ENCODE measurements at regions not wholly inside any gene's neighbourhood (a gene's known extent, or its start where the extent isn't known, plus 50 kb on each side); places are given as distances from the start of the nearest gene placed in this dataset.

- Mint-ChIP-seq H3K4me3 (no peak overlapping the region), H3K27me3 (ENCODE audit: low read depth) (no peaks in the 10 kb centered on the region), H3K27ac (no peak overlapping the region), H3K4me1 (peaks cover 13 to 27% of the 10 kb centered on the region in 2 experiments), H3K9me3 (no peaks in the 10 kb centered on the region), H3K36me3 (ENCODE audit: insufficient read depth in 1 of 3, low read depth in 3 of 3) (no peaks in the 10 kb centered on the region)
- H2BK15ac ChIP-seq (ENCODE audit: low read depth, low read length): no peak overlapping the region
- H3K27me3 ChIP-seq (ENCODE audit: insufficient read depth, low read length): no peaks in the 10 kb centered on the region
- no peak overlapping the region for H3K9ac ChIP-seq (ENCODE audit: extremely low read depth, insufficient read length, low read length)
- no peak overlapping the region for H3K4me2 ChIP-seq (ENCODE audit: insufficient read depth, insufficient read length, low read length)
- no peak overlapping the region for H3K4ac ChIP-seq (ENCODE audit: low read depth, low read length)
- H4K5ac ChIP-seq (ENCODE audit: insufficient read length, low read depth, low read length): no peak overlapping the region
- H2AFZ ChIP-seq (ENCODE audit: low read length): no peak overlapping the region
- no peaks in the 10 kb centered on the region for H3K9me3 ChIP-seq (ENCODE audit: control insufficient read depth, low read depth, low read length)
- H2BK20ac ChIP-seq (ENCODE audit: low read depth, low read length, poor library complexity, severe bottlenecking): no peak overlapping the region
- no peak overlapping the region for H2BK12ac ChIP-seq (ENCODE audit: insufficient read length, low read depth, low read length)
- H3K79me1 ChIP-seq (ENCODE audit: insufficient read depth, low read depth, low read length, poor library complexity, severe bottlenecking): no peaks in the 10 kb centered on the region
- H3K23me2 ChIP-seq (ENCODE audit: insufficient read length, low read depth, low read length, poor library complexity, severe bottlenecking): no peaks in the 10 kb centered on the region
- no peaks in the 10 kb centered on the region; the same call in none of the 2 replicates for H3K4me1 ChIP-seq (ENCODE audit: insufficient read depth, low read length)
- no peaks in the 10 kb centered on the region for H4K20me1 ChIP-seq (ENCODE audit: control insufficient read depth, insufficient read depth, insufficient read length)
- H2AK5ac ChIP-seq (ENCODE audit: insufficient read length, low read length): no peak overlapping the region
- no CpG with 5 or more reads among the region's 7 CpGs for WGBS (ENCODE audit: extremely low coverage, insufficient read length, low lambda C conversion rate)
- H3K14ac ChIP-seq (ENCODE audit: insufficient read depth, low read length): no peak overlapping the region
- H4K91ac ChIP-seq (ENCODE audit: insufficient read length, low read depth, low read length): no peak overlapping the region
- H3K27ac ChIP-seq (ENCODE audit: insufficient read length, low read depth, low read length): no peak overlapping the region
- TF ChIP-seq CTCF (conservative IDR thresholded peaks at IDR 0.05): peak; percentile 89
- peak; percentile 86 for DNase-seq
- H3K23ac ChIP-seq (ENCODE audit: insufficient read length, low read depth, low read length): no peak overlapping the region
- H3K56ac ChIP-seq (ENCODE audit: insufficient read length, low read depth, low read length): no peak overlapping the region
- no peak overlapping the region for H4K8ac ChIP-seq (replicated peaks; ENCODE audit: insufficient read length, low read depth, low read length)
- H2BK120ac ChIP-seq (ENCODE audit: low read depth, low read length, poor library complexity, severe bottlenecking): no peak overlapping the region
- no peak overlapping the region for H3T11ph ChIP-seq (ENCODE audit: low read length)
- H3K18ac ChIP-seq (ENCODE audit: insufficient read length, low read depth, low read length): no peak overlapping the region
- H3K79me2 ChIP-seq (ENCODE audit: insufficient read depth, low read length): no peaks in the 10 kb centered on the region
- no peak overlapping the region for H2BK5ac ChIP-seq (ENCODE audit: insufficient read length, low read length)
Measured at GRCh38 chr6:132962936-132963868, 148.8 kb downstream of the RPS12 start.
